ENCODE measurements at regions not wholly inside any gene's neighbourhood (a gene's known extent, or its start where the extent isn't known, plus 50 kb on each side); places are given as distances from the start of the nearest gene placed in this dataset.

- Histone ChIP-seq H3K36me3 (ENCODE audit: control insufficient read depth, insufficient read depth, low read length) (no peaks in the 10 kb centered on the region), H3K9me3 (ENCODE audit: control insufficient read depth, low read length) (no peaks in the 10 kb centered on the region), H3K27me3 (ENCODE audit: control insufficient read depth, insufficient read depth, low read length, poor library complexity, severe bottlenecking) (no peaks in the 10 kb centered on the region), H3K4me1 (ENCODE audit: control insufficient read depth, insufficient read depth, low read length) (no peaks in the 10 kb centered on the region), H3K27ac (ENCODE audit: low read depth, low read length) (no peak overlapping the region), H3K9ac (ENCODE audit: extremely low read depth, low read length, poor library complexity, severe bottlenecking) (no peak overlapping the region), H3K4me3 (ENCODE audit: low read length) (no peak overlapping the region)
- Mint-ChIP-seq H3K27ac (no peak overlapping the region), H3K4me1 (no peaks in the 10 kb centered on the region), H3K36me3 (ENCODE audit: low read depth) (no peaks in the 10 kb centered on the region), H3K27me3 (ENCODE audit: insufficient read depth) (no peaks in the 10 kb centered on the region), H3K4me3 (no peak overlapping the region), H3K9me3 (no peaks in the 10 kb centered on the region)
- WGBS, 2 experiments (ENCODE audit: insufficient coverage in 1 of 2, insufficient read length in 1 of 2): 94 to 100% methylated on average over 1 to 2 of the region's 3 CpGs
- no peak for TF ChIP-seq CTCF (conservative IDR thresholded peaks at IDR 0.05)
- DNase-seq: no peak
Observed at GRCh38 chr5:104171958-104172690, 609.5 kb upstream of the NUDT12 start.

GRCh38 chr5:104170926-104171325 lies 608.3 kb upstream of the NUDT12 start:
- Histone ChIP-seq H3K4me1 (ENCODE audit: control insufficient read depth, insufficient read depth, low read length) (no peaks in the 10 kb centered on the region), H3K27ac (ENCODE audit: low read depth, low read length) (no peak overlapping the region), H3K9me3 (ENCODE audit: control insufficient read depth, low read length) (no peaks in the 10 kb centered on the region), H3K27me3 (ENCODE audit: control insufficient read depth, insufficient read depth, low read length, poor library complexity, severe bottlenecking) (no peaks in the 10 kb centered on the region), H3K36me3 (ENCODE audit: control insufficient read depth, insufficient read depth, low read length) (no peaks in the 10 kb centered on the region), H3K4me3 (ENCODE audit: low read length) (no peak overlapping the region), H3K9ac (ENCODE audit: extremely low read depth, low read length, poor library complexity, severe bottlenecking) (no peak overlapping the region)
- no peak for DNase-seq
- no peak overlapping the region for H3K27ac Mint-ChIP-seq
- H3K4me1 Mint-ChIP-seq: no peaks in the 10 kb centered on the region
- H3K9me3 Mint-ChIP-seq: no peaks in the 10 kb centered on the region
- no peaks in the 10 kb centered on the region for H3K27me3 Mint-ChIP-seq (ENCODE audit: insufficient read depth)
- TF ChIP-seq CTCF (conservative IDR thresholded peaks at IDR 0.05): no peak
- no peaks in the 10 kb centered on the region for H3K36me3 Mint-ChIP-seq (ENCODE audit: low read depth)
- no peak overlapping the region for H3K4me3 Mint-ChIP-seq

GRCh38 chr5:104146652-104147051 lies 584.1 kb upstream of the NUDT12 start:
- no peaks in the 10 kb centered on the region for H3K36me3 Mint-ChIP-seq (ENCODE audit: low read depth)
- Histone ChIP-seq H3K9me3 (ENCODE audit: control insufficient read depth, low read length) (no peaks in the 10 kb centered on the region), H3K27me3 (ENCODE audit: control insufficient read depth, insufficient read depth, low read length, poor library complexity, severe bottlenecking) (no peaks in the 10 kb centered on the region), H3K4me3 (ENCODE audit: low read length) (no peak overlapping the region), H3K36me3 (ENCODE audit: control insufficient read depth, insufficient read depth, low read length) (no peaks in the 10 kb centered on the region), H3K4me1 (ENCODE audit: control insufficient read depth, insufficient read depth, low read length) (no peaks in the 10 kb centered on the region), H3K9ac (ENCODE audit: extremely low read depth, low read length, poor library complexity, severe bottlenecking) (no peak overlapping the region), H3K27ac (ENCODE audit: low read depth, low read length) (no peak overlapping the region)
- no peaks in the 10 kb centered on the region for H3K9me3 Mint-ChIP-seq
- TF ChIP-seq CTCF (conservative IDR thresholded peaks at IDR 0.05): no peak
- peaks cover 13% of the 10 kb centered on the region for H3K4me1 Mint-ChIP-seq
- no peaks in the 10 kb centered on the region for H3K27me3 Mint-ChIP-seq (ENCODE audit: insufficient read depth)
- no peak overlapping the region for H3K4me3 Mint-ChIP-seq
- H3K27ac Mint-ChIP-seq: no peak overlapping the region
- 100% methylated on average over 1 of the region's 2 CpGs for WGBS, 2 experiments (ENCODE audit: insufficient coverage in 1 of 2, insufficient read length in 1 of 2)
- no peak for DNase-seq

All from endodermal cell (in vitro differentiated cells).